Muscle of leg (tissue), 3 donors: ENCODE measurements at regions not wholly inside any gene's neighbourhood (a gene's known extent, or its start where the extent isn't known, plus 50 kb on each side); places are given as distances from the start of the nearest gene placed in this dataset.

ENCODE experiments used
- DNase-seq: peaks from one replicate; pipeline ENCODE4 v3.0.0; 2013
- H3K27ac ChIP-seq: one replicate; pipeline ENCODE4 v1.5.1; 2013; ENCODE audit warnings: mild to moderate bottlenecking, low read length, control low read depth
- H3K27me3 ChIP-seq: one replicate; pipeline ENCODE4 v1.6.1; 2013; ENCODE audit warnings: low read length; ENCODE audit not compliant: control insufficient read depth, insufficient read depth
- H3K36me3 ChIP-seq: one replicate; pipeline ENCODE4 v1.6.1; 2013; ENCODE audit warnings: low read length; ENCODE audit not compliant: control insufficient read depth, insufficient read depth
- H3K4me1 ChIP-seq: one replicate; pipeline ENCODE4 v1.6.1; 2013; ENCODE audit warnings: low read length; ENCODE audit not compliant: control insufficient read depth, insufficient read depth
- H3K4me3 ChIP-seq: one replicate; pipeline ENCODE4 v1.5.1; 2013; ENCODE audit warnings: low read length, control low read depth
- H3K9me3 ChIP-seq: replicated peaks from 2 replicates; pipeline ENCODE4 v1.6.1; 2013; ENCODE audit warnings: low read depth, low read length; ENCODE audit not compliant: control insufficient read depth
- WGBS: methylation state at CpG from one replicate; pipeline ENCODE4 v1.1.5; 2013; ENCODE audit warnings: missing lambda C conversion rate; ENCODE audit not compliant: insufficient coverage; 5-methylcytosine and 5-hydroxymethylcytosine counted together

- H3K27me3 ChIP-seq = no peaks in the 10 kb centered on the region
- no peak overlapping the region for H3K27ac ChIP-seq
- no peaks in the 10 kb centered on the region for H3K36me3 ChIP-seq
- no peaks in the 10 kb centered on the region for H3K4me1 ChIP-seq
- no peak overlapping the region for H3K4me3 ChIP-seq
- H3K9me3 ChIP-seq = no peaks in the 10 kb centered on the region
- no peak for DNase-seq
- WGBS = no CpG with 5 or more reads among the region's 2 CpGs
Measured at GRCh38 chr13:70189981-70190380, 81.7 kb upstream of the KLHL1 start.

GRCh38 chr13:70188567-70188966 lies 80.3 kb upstream of the KLHL1 start:
- no CpG with 5 or more reads among the region's 2 CpGs for WGBS
- no peaks in the 10 kb centered on the region for H3K4me1 ChIP-seq
- no peak for DNase-seq
- H3K27ac ChIP-seq = no peak overlapping the region
- H3K4me3 ChIP-seq = no peak overlapping the region
- no peaks in the 10 kb centered on the region for H3K9me3 ChIP-seq
- no peaks in the 10 kb centered on the region for H3K27me3 ChIP-seq
- no peaks in the 10 kb centered on the region for H3K36me3 ChIP-seq

GRCh38 chr13:70183041-70183440 lies 74.8 kb upstream of the KLHL1 start:
- H3K9me3 ChIP-seq = no peaks in the 10 kb centered on the region
- no peak for DNase-seq
- H3K4me3 ChIP-seq = no peak overlapping the region
- no peaks in the 10 kb centered on the region for H3K36me3 ChIP-seq
- WGBS = no CpG with 5 or more reads among the region's 2 CpGs
- no peaks in the 10 kb centered on the region for H3K27me3 ChIP-seq
- H3K4me1 ChIP-seq = no peaks in the 10 kb centered on the region
- no peak overlapping the region for H3K27ac ChIP-seq
